ENCODE measurements at regions not wholly inside any gene's neighbourhood (a gene's known extent, or its start where the extent isn't known, plus 50 kb on each side); places are given as distances from the start of the nearest gene placed in this dataset.
"Not testable (repeated sequence)": the region's sequence is repeated elsewhere in the genome, so short reads cannot be mapped to it uniquely, and the experiment has no call there.

DNA sequence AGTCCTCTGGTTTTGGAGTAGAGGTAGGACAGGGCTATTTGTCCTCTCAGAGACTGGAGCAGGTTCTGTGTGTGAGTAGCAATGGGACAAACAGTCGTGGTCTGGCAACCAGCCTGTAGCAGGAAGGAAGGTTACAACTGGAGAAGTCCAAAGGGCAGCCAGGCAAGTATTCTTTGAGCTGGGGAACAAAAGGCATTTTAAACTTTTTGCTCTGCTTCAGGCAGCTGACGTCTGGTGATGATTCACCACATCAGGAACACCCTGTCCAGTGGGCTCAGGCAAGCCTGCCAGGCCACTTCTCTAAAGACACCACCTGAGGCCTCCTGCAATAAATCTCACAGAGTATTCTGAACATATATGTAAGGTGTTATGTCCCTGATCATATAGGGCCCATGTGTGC, 81.0 kb downstream of the PPIAL4C start:
- TF ChIP-seq YY1 (IDR thresholded peaks at IDR 0.05; ENCODE audit: insufficient read depth, insufficient read length); ZNF274 (IDR thresholded peaks at IDR 0.05; ENCODE audit: low read depth, low read length): not testable (repeated sequence)
